Thoracic aorta (tissue), 2 donors: ENCODE measurements at regions not wholly inside any gene's neighbourhood (a gene's known extent, or its start where the extent isn't known, plus 50 kb on each side); places are given as distances from the start of the nearest gene placed in this dataset.

ENCODE experiments used
- ATAC-seq: fragments of 150-250 bp; one replicate; pipeline ENCODE4 v1.8.0; 2017; ENCODE audit warnings: low read depth; ENCODE audit not compliant: insufficient number of reproducible peaks, low FRiP score
- DNase-seq: peaks from one replicate; pipeline ENCODE4 v3.0.0-alpha.2; 2020; ENCODE audit warnings: low spot score
- H3K27ac ChIP-seq, 2 donors: fragments of 200-600 bp; sonication (generic); 1 replicate in 1 of 2; 2 replicates in 1 of 2; pipeline ENCODE4 v1.5.1; 2016; ENCODE audit warnings: mild to moderate bottlenecking in 2 of 2, moderate library complexity in 2 of 2
- H3K27me3 ChIP-seq: fragments of 200-600 bp; sonication (generic); replicated peaks from 2 replicates; pipeline ENCODE4 v1.6.0; 2016; ENCODE audit warnings: mild to moderate bottlenecking; ENCODE audit not compliant: insufficient read depth
- H3K36me3 ChIP-seq: fragments of 200-600 bp; sonication (generic); one replicate; pipeline ENCODE4 v1.5.1; 2016
- H3K4me1 ChIP-seq, 2 donors: fragments of 200-600 bp; sonication (generic); 1 replicate in 1 of 2; 2 replicates in 1 of 2; pipeline versions ENCODE4 v1.5.1 to v1.6.0; 2016; ENCODE audit warnings: low read depth in 2 of 2, mild to moderate bottlenecking in 1 of 2; ENCODE audit not compliant: control insufficient read depth in 1 of 2
- H3K4me3 ChIP-seq: fragments of 200-600 bp; sonication (generic); 2 replicates; pipeline ENCODE4 v1.5.1; 2016; ENCODE audit warnings: mild to moderate bottlenecking
- H3K9me3 ChIP-seq: fragments of 200-600 bp; sonication (generic); 2 replicates; pipeline ENCODE4 v1.5.1; 2016
- TF ChIP-seq, protein P1 (sequence below): fragments of 200-600 bp; sonication (generic); IDR thresholded peaks from one replicate; pipeline ENCODE4 v1.5.1; 2019; ENCODE audit warnings: antibody characterized with exemption

DNA sequence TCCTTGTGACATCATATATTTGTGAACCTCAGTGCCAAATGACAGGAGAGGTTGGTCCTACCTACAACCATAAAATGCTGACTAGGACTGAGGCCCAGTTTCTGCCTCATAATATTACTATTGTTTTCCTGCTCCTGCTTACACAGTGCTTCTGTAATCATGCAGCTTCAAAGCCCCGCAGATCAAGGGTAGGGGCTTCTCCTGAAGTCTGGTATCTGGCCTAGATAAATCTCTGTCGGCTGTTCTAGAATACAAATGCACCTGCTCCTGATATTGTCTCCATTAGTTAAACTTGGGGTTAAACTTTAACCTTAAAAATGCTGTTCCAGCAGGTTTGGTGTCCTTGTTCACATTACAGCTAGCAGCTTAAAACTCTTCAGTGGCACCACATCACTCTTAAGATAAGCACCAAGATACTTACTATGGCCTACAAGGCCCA, 552.4 kb downstream of the TUSC7 start:
- no peak overlapping the region for H3K27ac ChIP-seq
- no peaks in the 10 kb centered on the region for H3K4me1 ChIP-seq
- H3K9me3 ChIP-seq: no peaks in the 10 kb centered on the region
- no peaks in the 10 kb centered on the region for H3K36me3 ChIP-seq
- no peak overlapping the region for H3K4me3 ChIP-seq
- DNase-seq (no peak), ATAC-seq (no peak)
- H3K27me3 ChIP-seq: no peaks in the 10 kb centered on the region
- TF ChIP-seq, protein P1, sequence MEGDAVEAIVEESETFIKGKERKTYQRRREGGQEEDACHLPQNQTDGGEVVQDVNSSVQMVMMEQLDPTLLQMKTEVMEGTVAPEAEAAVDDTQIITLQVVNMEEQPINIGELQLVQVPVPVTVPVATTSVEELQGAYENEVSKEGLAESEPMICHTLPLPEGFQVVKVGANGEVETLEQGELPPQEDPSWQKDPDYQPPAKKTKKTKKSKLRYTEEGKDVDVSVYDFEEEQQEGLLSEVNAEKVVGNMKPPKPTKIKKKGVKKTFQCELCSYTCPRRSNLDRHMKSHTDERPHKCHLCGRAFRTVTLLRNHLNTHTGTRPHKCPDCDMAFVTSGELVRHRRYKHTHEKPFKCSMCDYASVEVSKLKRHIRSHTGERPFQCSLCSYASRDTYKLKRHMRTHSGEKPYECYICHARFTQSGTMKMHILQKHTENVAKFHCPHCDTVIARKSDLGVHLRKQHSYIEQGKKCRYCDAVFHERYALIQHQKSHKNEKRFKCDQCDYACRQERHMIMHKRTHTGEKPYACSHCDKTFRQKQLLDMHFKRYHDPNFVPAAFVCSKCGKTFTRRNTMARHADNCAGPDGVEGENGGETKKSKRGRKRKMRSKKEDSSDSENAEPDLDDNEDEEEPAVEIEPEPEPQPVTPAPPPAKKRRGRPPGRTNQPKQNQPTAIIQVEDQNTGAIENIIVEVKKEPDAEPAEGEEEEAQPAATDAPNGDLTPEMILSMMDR: no peak

DNA sequence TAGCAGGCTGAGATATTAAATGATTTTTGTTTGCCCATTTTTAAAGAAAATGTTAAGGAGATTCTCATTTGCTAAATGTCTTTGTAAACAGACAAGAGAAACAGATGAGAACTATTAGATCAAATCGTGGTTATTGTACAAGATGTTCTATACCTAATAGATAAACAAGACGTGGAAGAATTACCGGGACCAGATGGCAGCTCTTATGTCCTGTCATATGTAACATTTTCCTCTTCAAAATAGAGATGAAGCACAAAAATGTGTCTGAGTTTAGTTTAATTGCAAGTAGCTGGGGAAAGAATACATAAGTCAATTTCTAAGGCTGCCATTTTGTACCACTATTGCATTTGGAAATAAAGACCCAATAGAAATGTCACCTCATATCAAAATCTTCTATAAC, 553.7 kb downstream of the TUSC7 start:
- Histone ChIP-seq H3K9me3 (no peaks in the 10 kb centered on the region), H3K36me3 (no peaks in the 10 kb centered on the region), H3K4me1 (no peaks in the 10 kb centered on the region), H3K27ac (no peak overlapping the region), H3K4me3 (no peak overlapping the region), H3K27me3 (no peaks in the 10 kb centered on the region)
- TF ChIP-seq, protein P1: no peak
- no peak for DNase-seq
- no peak for ATAC-seq

DNA sequence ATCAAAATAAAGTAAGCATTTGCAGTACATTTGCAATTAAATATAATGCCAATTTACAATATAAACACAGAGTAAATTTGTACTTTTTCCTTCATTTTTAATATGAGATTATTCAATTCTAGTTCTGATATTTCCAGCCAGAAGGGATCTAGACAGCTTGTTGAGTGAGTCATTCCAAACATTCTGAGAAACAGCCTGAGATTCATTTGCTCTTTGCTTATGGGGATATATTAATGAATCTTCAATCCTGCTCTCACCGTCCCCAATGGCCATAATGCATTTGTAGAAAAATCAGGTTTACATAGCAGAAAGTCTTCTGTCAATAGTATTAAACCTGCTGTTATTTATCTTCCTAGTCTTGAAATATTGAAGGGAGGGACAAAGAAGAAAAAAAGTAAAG, 554.2 kb downstream of the TUSC7 start:
- Histone ChIP-seq H3K4me1 (no peaks in the 10 kb centered on the region), H3K27ac (no peak overlapping the region), H3K4me3 (no peak overlapping the region), H3K9me3 (no peaks in the 10 kb centered on the region), H3K36me3 (no peaks in the 10 kb centered on the region), H3K27me3 (no peaks in the 10 kb centered on the region)
- TF ChIP-seq, protein P1: no peak
- ATAC-seq (no peak), DNase-seq (no peak)

DNA sequence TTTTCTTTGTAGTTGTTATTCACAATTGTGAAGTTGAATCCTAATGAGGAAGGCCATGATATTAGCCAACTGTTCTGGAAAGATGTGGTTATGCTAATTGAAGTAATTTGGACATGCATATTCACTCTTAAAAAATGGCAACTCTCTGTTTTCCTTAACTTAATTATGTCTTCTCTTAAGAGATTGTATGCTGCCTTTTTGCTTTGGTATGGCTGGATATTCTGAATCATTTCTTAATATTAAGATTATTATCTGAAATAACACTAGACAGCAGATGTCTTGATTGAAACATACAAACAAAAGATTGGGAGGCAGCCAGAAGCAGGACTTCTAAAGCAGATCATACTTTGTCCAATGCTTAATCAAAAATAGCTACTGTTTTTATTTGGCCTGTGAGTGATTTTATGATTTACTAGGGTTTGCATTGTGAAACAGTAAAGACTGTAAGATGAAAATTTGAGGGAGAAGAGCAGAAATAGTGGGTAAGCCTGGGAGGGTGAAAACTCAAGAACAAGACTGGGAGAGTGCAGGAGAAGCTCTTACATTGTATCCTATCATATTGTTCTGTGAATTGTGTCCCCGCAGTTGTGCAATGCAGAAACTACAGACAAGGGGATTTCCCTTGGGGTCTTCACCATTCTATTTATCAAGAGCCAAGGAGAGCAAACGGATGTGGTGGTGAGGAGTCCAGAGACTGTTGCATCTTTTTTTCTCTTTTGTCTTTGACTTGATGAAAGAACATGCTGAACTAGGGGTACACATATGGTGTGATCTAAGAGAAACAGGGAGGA, 554.8 kb downstream of the TUSC7 start:
- no peak for DNase-seq
- Histone ChIP-seq H3K4me3 (no peak overlapping the region), H3K27me3 (no peaks in the 10 kb centered on the region), H3K27ac (no peak overlapping the region), H3K36me3 (no peaks in the 10 kb centered on the region), H3K9me3 (no peaks in the 10 kb centered on the region), H3K4me1 (no peaks in the 10 kb centered on the region)
- no peak for ATAC-seq
- TF ChIP-seq, protein P1: no peak

DNA sequence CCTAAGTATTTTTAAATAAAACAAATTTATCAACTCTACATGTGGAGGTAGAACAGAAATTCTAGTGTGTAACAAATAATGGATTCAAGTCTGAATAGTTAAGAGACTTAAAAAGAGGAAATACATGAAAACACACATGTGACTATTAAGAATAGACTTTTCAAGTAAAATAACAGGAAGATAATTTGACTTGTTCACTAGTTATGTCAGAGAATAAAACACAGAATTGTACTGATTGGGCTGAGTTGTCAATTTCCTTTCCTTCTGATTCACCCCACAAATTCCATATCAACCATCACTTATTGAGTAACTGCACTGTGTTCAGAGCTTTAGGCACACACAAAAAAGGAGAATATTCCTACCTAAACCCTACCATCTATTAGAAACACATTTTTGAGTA, 557.2 kb downstream of the TUSC7 start:
- H3K4me1 ChIP-seq: no peaks in the 10 kb centered on the region
- H3K27me3 ChIP-seq: no peaks in the 10 kb centered on the region
- H3K9me3 ChIP-seq: no peaks in the 10 kb centered on the region
- H3K4me3 ChIP-seq: no peak overlapping the region
- H3K36me3 ChIP-seq: no peaks in the 10 kb centered on the region
- no peak overlapping the region for H3K27ac ChIP-seq
- TF ChIP-seq, protein P1: no peak
- ATAC-seq (no peak), DNase-seq (no peak)
